ENCODE measurements at regions not wholly inside any gene's neighbourhood (a gene's known extent, or its start where the extent isn't known, plus 50 kb on each side); places are given as distances from the start of the nearest gene placed in this dataset.

- no peaks in the 10 kb centered on the region for H3K79me2 ChIP-seq (ENCODE audit: control insufficient read depth, insufficient read depth, low read length)
- H2AFZ ChIP-seq (ENCODE audit: control insufficient read depth, low read length): no peak overlapping the region
- H3K36me3 ChIP-seq (ENCODE audit: control insufficient read depth in 2 of 2, extremely low read depth in 1 of 2, insufficient read depth in 2 of 2, low read length in 2 of 2): no peaks in the 10 kb centered on the region
- no peak for TF ChIP-seq EZH2 (IDR thresholded peaks at IDR 0.05; ENCODE audit: low read length)
- TF ChIP-seq CTCF (optimal IDR thresholded peaks at IDR 0.05 in 1 of 3, IDR thresholded peaks at IDR 0.05 in 1 of 3, conservative IDR thresholded peaks at IDR 0.05 in 1 of 3; ENCODE audit: extremely low read depth in 1 of 3, insufficient read depth in 2 of 3, low read length in 3 of 3): no peak
- no peak overlapping the region for H3K27ac ChIP-seq (ENCODE audit: control insufficient read depth, insufficient read depth, low read length)
- dilution Hi-C loops (cut with MboI; ENCODE audit: extremely low pct_ligation_motif_present, low sequenced_read_pairs): no loop called here
- H3K9me1 ChIP-seq (ENCODE audit: control insufficient read depth, extremely low read depth, insufficient read depth, low read length): no peaks in the 10 kb centered on the region
- H4K20me1 ChIP-seq (ENCODE audit: control insufficient read depth, extremely low read depth, insufficient read depth, low read length): no peaks in the 10 kb centered on the region
- H3K4me1 ChIP-seq (ENCODE audit: control insufficient read depth, extremely low read depth, insufficient read depth, low read length): no peaks in the 10 kb centered on the region
- H3K4me2 ChIP-seq (ENCODE audit: control insufficient read depth, extremely low read depth, insufficient read depth, low read depth, low read length): no peak overlapping the region
- H3K4me3 ChIP-seq (ENCODE audit: control insufficient read depth in 2 of 3, extremely low read depth in 1 of 3, insufficient read depth in 2 of 3, low read depth in 1 of 3, low read length in 3 of 3): no peak overlapping the region
- H3K27me3 ChIP-seq (ENCODE audit: control insufficient read depth, extremely low read depth, insufficient read depth, low read length): no peaks in the 10 kb centered on the region
- H3K9me3 ChIP-seq (ENCODE audit: control insufficient read depth, low read depth, low read length): no peaks in the 10 kb centered on the region
- FAIRE-seq (no peak), DNase-seq (ENCODE audit: low read depth, low spot score) (no peak)
- H3K9ac ChIP-seq (ENCODE audit: control insufficient read depth, extremely low read depth, insufficient read depth, low read length): no peak overlapping the region
Measured at GRCh38 chr7:117973975-117974374, 100.7 kb upstream of the CTTNBP2 start.

- no peak overlapping the region for H3K4me3 ChIP-seq (ENCODE audit: control insufficient read depth in 2 of 3, extremely low read depth in 1 of 3, insufficient read depth in 2 of 3, low read depth in 1 of 3, low read length in 3 of 3)
- H3K4me1 ChIP-seq (ENCODE audit: control insufficient read depth, extremely low read depth, insufficient read depth, low read length): no peaks in the 10 kb centered on the region
- no peaks in the 10 kb centered on the region for H4K20me1 ChIP-seq (ENCODE audit: control insufficient read depth, extremely low read depth, insufficient read depth, low read length)
- no peak overlapping the region for H3K27ac ChIP-seq (ENCODE audit: control insufficient read depth, insufficient read depth, low read length)
- no peak overlapping the region for H3K4me2 ChIP-seq (ENCODE audit: control insufficient read depth, extremely low read depth, insufficient read depth, low read depth, low read length)
- no peak overlapping the region for H2AFZ ChIP-seq (ENCODE audit: control insufficient read depth, low read length)
- H3K9me1 ChIP-seq (ENCODE audit: control insufficient read depth, extremely low read depth, insufficient read depth, low read length): no peaks in the 10 kb centered on the region
- no peaks in the 10 kb centered on the region for H3K79me2 ChIP-seq (ENCODE audit: control insufficient read depth, insufficient read depth, low read length)
- TF ChIP-seq CTCF (optimal IDR thresholded peaks at IDR 0.05 in 1 of 3, IDR thresholded peaks at IDR 0.05 in 1 of 3, conservative IDR thresholded peaks at IDR 0.05 in 1 of 3; ENCODE audit: extremely low read depth in 1 of 3, insufficient read depth in 2 of 3, low read length in 3 of 3) (no peak), EZH2 (IDR thresholded peaks at IDR 0.05; ENCODE audit: low read length) (no peak)
- no peaks in the 10 kb centered on the region for H3K27me3 ChIP-seq (ENCODE audit: control insufficient read depth, extremely low read depth, insufficient read depth, low read length)
- FAIRE-seq: no peak
- H3K9me3 ChIP-seq (ENCODE audit: control insufficient read depth, low read depth, low read length): no peaks in the 10 kb centered on the region
- no peak overlapping the region for H3K9ac ChIP-seq (ENCODE audit: control insufficient read depth, extremely low read depth, insufficient read depth, low read length)
- dilution Hi-C loops (cut with MboI; ENCODE audit: extremely low pct_ligation_motif_present, low sequenced_read_pairs): no loop called here
- no peaks in the 10 kb centered on the region for H3K36me3 ChIP-seq (ENCODE audit: control insufficient read depth in 2 of 2, extremely low read depth in 1 of 2, insufficient read depth in 2 of 2, low read length in 2 of 2)
- DNase-seq (ENCODE audit: low read depth, low spot score): no peak
Measured at GRCh38 chr7:117974891-117975290, 101.7 kb upstream of the CTTNBP2 start.

Measured in keratinocyte (primary cell).